Upper lobe of left lung (tissue), 4 donors: ENCODE measurements at regions not wholly inside any gene's neighbourhood (a gene's known extent, or its start where the extent isn't known, plus 50 kb on each side); places are given as distances from the start of the nearest gene placed in this dataset.

ENCODE experiments used
- POLR2A ChIP-seq, 4 donors: fragments of 450-650 bp; IDR thresholded peaks; one replicate each; pipeline ENCODE4 v1.5.1; 2016 to 2017; ENCODE audit warnings: antibody characterized with exemption in 4 of 4, mild to moderate bottlenecking in 2 of 4
- TF ChIP-seq, protein P1 (sequence below), 6 experiments: fragments of 450-650 bp in 4 of 6; fragments of 200-600 bp in 2 of 6; sonication (generic) in 2 of 6; IDR thresholded peaks; one replicate each; pipeline ENCODE4 v1.5.1; 2016 to 2019; ENCODE audit warnings: antibody characterized with exemption in 6 of 6

- TF ChIP-seq POLR2A (IDR thresholded peaks at IDR 0.05): no peak
- TF ChIP-seq, protein P1, sequence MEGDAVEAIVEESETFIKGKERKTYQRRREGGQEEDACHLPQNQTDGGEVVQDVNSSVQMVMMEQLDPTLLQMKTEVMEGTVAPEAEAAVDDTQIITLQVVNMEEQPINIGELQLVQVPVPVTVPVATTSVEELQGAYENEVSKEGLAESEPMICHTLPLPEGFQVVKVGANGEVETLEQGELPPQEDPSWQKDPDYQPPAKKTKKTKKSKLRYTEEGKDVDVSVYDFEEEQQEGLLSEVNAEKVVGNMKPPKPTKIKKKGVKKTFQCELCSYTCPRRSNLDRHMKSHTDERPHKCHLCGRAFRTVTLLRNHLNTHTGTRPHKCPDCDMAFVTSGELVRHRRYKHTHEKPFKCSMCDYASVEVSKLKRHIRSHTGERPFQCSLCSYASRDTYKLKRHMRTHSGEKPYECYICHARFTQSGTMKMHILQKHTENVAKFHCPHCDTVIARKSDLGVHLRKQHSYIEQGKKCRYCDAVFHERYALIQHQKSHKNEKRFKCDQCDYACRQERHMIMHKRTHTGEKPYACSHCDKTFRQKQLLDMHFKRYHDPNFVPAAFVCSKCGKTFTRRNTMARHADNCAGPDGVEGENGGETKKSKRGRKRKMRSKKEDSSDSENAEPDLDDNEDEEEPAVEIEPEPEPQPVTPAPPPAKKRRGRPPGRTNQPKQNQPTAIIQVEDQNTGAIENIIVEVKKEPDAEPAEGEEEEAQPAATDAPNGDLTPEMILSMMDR (IDR thresholded peaks at IDR 0.05): no peak
Measured at GRCh38 chr10:128929767-128930166, 537.3 kb upstream of the MGMT start.
